NB4 (cell line): ENCODE measurements at regions not wholly inside any gene's neighbourhood (a gene's known extent, or its start where the extent isn't known, plus 50 kb on each side); places are given as distances from the start of the nearest gene placed in this dataset.

Source experiments
- MYC ChIP-seq: IDR thresholded peaks from 2 replicates; pipeline ENCODE4 v1.6.1; 2011; ENCODE audit warnings: low read depth, low read length
- TF ChIP-seq, protein P1 (sequence below): IDR thresholded peaks from one replicate; pipeline ENCODE4 v1.5.1; 2012; ENCODE audit warnings: low read depth, low read length

DNA sequence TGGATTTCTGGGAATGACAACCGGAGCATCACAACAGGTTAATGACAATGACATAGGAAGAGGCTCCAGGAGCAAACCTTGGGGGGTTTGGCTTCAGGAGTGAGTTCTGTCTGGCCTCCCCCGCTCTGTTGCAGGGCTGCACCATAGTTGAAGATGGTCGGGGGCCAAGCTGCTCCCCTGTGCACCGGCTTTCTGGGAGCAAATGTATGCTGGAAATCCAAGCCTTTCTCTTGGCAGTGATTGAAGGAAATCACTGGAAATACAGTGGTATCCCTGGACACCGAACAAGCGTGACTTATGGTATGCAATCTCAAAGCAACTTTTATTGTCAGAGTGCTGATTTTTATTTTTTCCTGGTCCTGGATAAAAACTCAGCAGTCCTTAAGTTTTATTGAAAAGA, 251.9 kb upstream of the ZNF32 start:
- TF ChIP-seq, protein P1, sequence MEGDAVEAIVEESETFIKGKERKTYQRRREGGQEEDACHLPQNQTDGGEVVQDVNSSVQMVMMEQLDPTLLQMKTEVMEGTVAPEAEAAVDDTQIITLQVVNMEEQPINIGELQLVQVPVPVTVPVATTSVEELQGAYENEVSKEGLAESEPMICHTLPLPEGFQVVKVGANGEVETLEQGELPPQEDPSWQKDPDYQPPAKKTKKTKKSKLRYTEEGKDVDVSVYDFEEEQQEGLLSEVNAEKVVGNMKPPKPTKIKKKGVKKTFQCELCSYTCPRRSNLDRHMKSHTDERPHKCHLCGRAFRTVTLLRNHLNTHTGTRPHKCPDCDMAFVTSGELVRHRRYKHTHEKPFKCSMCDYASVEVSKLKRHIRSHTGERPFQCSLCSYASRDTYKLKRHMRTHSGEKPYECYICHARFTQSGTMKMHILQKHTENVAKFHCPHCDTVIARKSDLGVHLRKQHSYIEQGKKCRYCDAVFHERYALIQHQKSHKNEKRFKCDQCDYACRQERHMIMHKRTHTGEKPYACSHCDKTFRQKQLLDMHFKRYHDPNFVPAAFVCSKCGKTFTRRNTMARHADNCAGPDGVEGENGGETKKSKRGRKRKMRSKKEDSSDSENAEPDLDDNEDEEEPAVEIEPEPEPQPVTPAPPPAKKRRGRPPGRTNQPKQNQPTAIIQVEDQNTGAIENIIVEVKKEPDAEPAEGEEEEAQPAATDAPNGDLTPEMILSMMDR: no peak
- no peak for TF ChIP-seq MYC
